Gastroesophageal sphincter (tissue), 3 donors: ENCODE measurements at regions not wholly inside any gene's neighbourhood (a gene's known extent, or its start where the extent isn't known, plus 50 kb on each side); places are given as distances from the start of the nearest gene placed in this dataset.

Experiments
- POLR2A ChIP-seq, 2 donors: fragments of 450-650 bp; IDR thresholded peaks; one replicate each; pipeline ENCODE4 v1.6.1; 2017; ENCODE audit warnings: antibody characterized with exemption in 2 of 2, mild to moderate bottlenecking in 2 of 2, moderate library complexity in 1 of 2
- POLR2AphosphoS5 ChIP-seq: sonication (generic); formaldehyde crosslinking; IDR thresholded peaks from one replicate; pipeline ENCODE4 v1.6.1; 2017; ENCODE audit warnings: antibody characterized with exemption
- TF ChIP-seq, protein P1 (sequence below), 4 experiments: fragments of 200-600 bp in 2 of 4; fragments of 450-650 bp in 2 of 4; sonication (generic) in 1 of 4; IDR thresholded peaks; one replicate each; pipeline ENCODE4 v1.5.1; 2017 to 2019; ENCODE audit warnings: antibody characterized with exemption in 4 of 4, mild to moderate bottlenecking in 2 of 4, moderate library complexity in 2 of 4

DNA sequence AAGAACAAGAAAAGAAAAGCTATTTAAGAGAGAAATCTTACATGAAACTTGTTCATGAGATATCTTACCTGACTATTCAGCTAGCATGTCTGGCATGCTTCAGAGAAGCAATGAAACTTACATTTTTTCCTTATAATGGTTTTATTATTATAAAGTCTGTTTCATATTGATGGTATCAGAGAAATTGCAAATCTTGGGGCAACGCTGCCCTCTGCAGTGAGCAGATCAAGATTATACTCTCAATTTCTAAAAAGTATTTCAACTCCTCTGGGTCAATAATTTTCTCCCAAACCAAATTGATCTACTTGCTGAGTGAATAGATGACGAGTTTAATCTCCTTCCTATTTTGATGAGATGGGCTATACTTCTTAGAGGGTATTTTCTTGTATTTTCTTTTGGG is 235.6 kb downstream of the NUP35 start:
- TF ChIP-seq, protein P1, sequence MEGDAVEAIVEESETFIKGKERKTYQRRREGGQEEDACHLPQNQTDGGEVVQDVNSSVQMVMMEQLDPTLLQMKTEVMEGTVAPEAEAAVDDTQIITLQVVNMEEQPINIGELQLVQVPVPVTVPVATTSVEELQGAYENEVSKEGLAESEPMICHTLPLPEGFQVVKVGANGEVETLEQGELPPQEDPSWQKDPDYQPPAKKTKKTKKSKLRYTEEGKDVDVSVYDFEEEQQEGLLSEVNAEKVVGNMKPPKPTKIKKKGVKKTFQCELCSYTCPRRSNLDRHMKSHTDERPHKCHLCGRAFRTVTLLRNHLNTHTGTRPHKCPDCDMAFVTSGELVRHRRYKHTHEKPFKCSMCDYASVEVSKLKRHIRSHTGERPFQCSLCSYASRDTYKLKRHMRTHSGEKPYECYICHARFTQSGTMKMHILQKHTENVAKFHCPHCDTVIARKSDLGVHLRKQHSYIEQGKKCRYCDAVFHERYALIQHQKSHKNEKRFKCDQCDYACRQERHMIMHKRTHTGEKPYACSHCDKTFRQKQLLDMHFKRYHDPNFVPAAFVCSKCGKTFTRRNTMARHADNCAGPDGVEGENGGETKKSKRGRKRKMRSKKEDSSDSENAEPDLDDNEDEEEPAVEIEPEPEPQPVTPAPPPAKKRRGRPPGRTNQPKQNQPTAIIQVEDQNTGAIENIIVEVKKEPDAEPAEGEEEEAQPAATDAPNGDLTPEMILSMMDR (IDR thresholded peaks at IDR 0.05) = no peak
- TF ChIP-seq POLR2A (IDR thresholded peaks at IDR 0.05) (no peak), POLR2AphosphoS5 (no peak)
